ENCODE measurements at regions not wholly inside any gene's neighbourhood (a gene's known extent, or its start where the extent isn't known, plus 50 kb on each side); places are given as distances from the start of the nearest gene placed in this dataset.

DNA sequence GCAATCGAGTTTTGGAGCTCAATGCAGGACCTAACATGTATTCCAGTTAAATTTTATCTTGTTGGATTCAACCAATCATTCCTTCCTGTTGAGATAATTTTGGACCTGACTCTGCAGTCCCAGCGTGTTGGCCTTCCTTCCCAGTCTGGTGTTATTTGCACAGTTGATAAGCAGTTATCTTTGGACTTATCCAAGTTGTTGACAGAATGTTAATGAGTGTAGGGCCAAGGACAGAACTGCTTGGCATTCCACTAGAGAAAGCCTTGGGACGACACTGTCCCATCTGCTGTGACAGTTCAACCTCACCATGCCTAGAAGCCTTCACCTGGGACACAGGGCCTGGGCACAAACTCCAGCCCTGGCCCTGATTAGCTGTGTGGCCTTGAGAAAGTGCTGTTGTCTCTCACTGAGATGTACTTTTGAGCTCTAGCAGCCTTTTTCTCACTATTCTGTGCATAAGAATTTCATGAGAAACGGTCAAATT lies 104.1 kb upstream of the SLC25A33 start:
- TF ChIP-seq, protein P1, sequence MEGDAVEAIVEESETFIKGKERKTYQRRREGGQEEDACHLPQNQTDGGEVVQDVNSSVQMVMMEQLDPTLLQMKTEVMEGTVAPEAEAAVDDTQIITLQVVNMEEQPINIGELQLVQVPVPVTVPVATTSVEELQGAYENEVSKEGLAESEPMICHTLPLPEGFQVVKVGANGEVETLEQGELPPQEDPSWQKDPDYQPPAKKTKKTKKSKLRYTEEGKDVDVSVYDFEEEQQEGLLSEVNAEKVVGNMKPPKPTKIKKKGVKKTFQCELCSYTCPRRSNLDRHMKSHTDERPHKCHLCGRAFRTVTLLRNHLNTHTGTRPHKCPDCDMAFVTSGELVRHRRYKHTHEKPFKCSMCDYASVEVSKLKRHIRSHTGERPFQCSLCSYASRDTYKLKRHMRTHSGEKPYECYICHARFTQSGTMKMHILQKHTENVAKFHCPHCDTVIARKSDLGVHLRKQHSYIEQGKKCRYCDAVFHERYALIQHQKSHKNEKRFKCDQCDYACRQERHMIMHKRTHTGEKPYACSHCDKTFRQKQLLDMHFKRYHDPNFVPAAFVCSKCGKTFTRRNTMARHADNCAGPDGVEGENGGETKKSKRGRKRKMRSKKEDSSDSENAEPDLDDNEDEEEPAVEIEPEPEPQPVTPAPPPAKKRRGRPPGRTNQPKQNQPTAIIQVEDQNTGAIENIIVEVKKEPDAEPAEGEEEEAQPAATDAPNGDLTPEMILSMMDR (IDR thresholded peaks at IDR 0.05), result no peak
- TF ChIP-seq POLR2AphosphoS5 (IDR thresholded peaks at IDR 0.05), result no peak
- no peak for TF ChIP-seq POLR2A (IDR thresholded peaks at IDR 0.05)

Measured in suprapubic skin (tissue), 4 donors.